ENCODE measurements at regions not wholly inside any gene's neighbourhood (a gene's known extent, or its start where the extent isn't known, plus 50 kb on each side); places are given as distances from the start of the nearest gene placed in this dataset.

DNA sequence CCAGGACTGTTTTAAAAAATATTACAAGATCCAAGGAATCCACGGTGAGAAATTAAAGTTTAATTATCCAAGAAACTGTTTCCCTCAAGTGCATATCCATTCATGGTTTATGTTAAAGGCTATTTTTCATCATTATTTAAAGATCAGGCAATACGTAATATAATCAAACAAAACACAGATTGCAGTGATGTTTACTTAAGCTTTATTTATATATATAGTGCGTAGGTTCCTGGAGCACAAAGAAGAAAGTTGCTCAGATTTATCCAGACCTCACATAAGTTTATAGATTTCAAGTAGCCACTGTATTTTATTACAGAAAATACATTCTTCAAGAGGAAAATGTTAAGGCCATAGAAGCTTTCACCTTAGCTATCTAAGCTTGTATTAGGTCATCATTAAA, 210.0 kb upstream of the KLF14 start:
- H3K4me3 ChIP-seq (ENCODE audit: control insufficient read depth, low read depth, low read length): no peak overlapping the region
- no peak for TF ChIP-seq CTCF (conservative IDR thresholded peaks at IDR 0.05; ENCODE audit: control insufficient read depth, insufficient read depth, low read depth, low read length)
- DNase-seq (ENCODE audit: low read depth): no peak

- DNase-seq (ENCODE audit: low read depth): no peak
- no peak for TF ChIP-seq CTCF (conservative IDR thresholded peaks at IDR 0.05; ENCODE audit: control insufficient read depth, insufficient read depth, low read depth, low read length)
- H3K4me3 ChIP-seq (ENCODE audit: control insufficient read depth, low read depth, low read length): no peak overlapping the region
Observed at GRCh38 chr7:130944997-130945396, 211.0 kb upstream of the KLF14 start.

- H3K4me3 ChIP-seq (ENCODE audit: control insufficient read depth, low read depth, low read length): no peak overlapping the region
- no peak for TF ChIP-seq CTCF (conservative IDR thresholded peaks at IDR 0.05; ENCODE audit: control insufficient read depth, insufficient read depth, low read depth, low read length)
- no peak for DNase-seq (ENCODE audit: low read depth)
Observed at GRCh38 chr7:130945411-130945811, 211.4 kb upstream of the KLF14 start.

- no peak for TF ChIP-seq CTCF (conservative IDR thresholded peaks at IDR 0.05; ENCODE audit: control insufficient read depth, insufficient read depth, low read depth, low read length)
- no peak for DNase-seq (ENCODE audit: low read depth)
- H3K4me3 ChIP-seq (ENCODE audit: control insufficient read depth, low read depth, low read length): no peak overlapping the region
Observed at GRCh38 chr7:130946114-130946513, 212.1 kb upstream of the KLF14 start.

DNA sequence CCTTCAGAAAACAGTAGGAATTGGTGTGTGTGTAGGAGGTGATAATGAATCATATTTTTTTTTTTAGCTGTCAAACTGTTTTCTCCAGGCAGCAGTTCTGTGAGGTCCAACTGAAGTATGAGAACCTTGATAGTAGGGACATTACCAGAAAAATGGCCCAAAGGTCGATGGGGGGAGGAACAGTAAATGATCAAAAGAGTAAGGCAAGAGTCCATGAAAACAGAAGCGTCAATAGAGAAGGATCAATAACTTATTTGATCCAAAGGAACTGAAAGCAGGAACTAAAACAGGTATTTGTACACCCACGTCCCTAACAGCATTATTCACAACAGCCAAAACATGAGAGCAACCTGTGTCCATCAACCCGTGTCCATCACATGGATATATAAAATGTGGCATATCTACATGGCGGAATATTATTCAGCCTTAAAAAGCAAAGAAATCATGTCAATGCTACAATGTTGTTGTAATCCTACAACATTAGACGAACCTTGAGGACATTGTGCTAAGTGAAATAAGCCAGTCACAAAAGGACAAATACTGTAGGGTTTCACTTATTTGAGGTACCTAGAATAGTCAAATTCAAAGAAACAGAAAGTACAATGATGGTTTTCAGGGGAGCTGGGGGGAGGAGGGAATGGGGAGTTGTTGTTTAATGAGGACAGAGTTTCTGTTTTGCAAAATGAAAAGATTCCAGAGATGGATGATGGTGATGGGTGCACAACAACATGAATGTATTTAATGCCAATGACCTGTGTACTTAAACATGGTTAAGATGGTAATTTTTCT, 214.0 kb upstream of the KLF14 start:
- TF ChIP-seq CTCF (conservative IDR thresholded peaks at IDR 0.05; ENCODE audit: control insufficient read depth, insufficient read depth, low read depth, low read length): no peak
- DNase-seq (ENCODE audit: low read depth): no peak
- H3K4me3 ChIP-seq (ENCODE audit: control insufficient read depth, low read depth, low read length): no peak overlapping the region

DNA sequence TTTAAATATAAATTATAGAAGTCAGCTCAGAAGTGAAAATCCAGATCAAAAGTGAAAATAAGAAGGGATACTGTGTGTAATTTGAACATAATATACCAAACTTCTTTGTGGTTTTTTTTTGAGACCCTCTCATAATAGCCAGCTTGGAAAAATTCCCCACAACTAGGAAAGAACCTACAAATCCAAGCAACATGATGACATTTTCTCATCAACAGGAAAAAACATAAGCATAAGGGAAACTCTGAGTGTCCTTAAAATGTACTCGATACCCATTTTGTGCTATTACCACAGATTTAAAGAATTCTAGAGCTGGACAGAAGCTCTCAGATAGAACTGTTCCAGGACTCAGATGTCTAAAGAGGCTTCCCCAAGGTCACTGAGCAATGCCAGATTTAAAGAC, 214.8 kb upstream of the KLF14 start:
- H3K4me3 ChIP-seq (ENCODE audit: control insufficient read depth, low read depth, low read length): no peak overlapping the region
- DNase-seq (ENCODE audit: low read depth): no peak
- TF ChIP-seq CTCF (conservative IDR thresholded peaks at IDR 0.05; ENCODE audit: control insufficient read depth, insufficient read depth, low read depth, low read length): no peak

All from fibroblast of mammary gland (primary cell).